ENCODE measurements at regions not wholly inside any gene's neighbourhood (a gene's known extent, or its start where the extent isn't known, plus 50 kb on each side); places are given as distances from the start of the nearest gene placed in this dataset.

- DNase-seq = peak; percentile 6
These were observed 219.9 kb upstream of the IGF1R start for GRCh38 chr15:98428253-98428989.

- DNase-seq = no peak
These were observed 217.2 kb upstream of the IGF1R start for GRCh38 chr15:98431171-98431570.

- DNase-seq = no peak
These were observed 215.0 kb upstream of the IGF1R start for GRCh38 chr15:98433346-98433745.

GRCh38 chr15:98433856-98434255, 214.5 kb upstream of the IGF1R start:
- DNase-seq = no peak

- DNase-seq = no peak
These were observed 210.6 kb upstream of the IGF1R start for GRCh38 chr15:98437752-98438151.

- DNase-seq = no peak
These were observed 210.0 kb upstream of the IGF1R start for GRCh38 chr15:98438326-98438725.

GRCh38 chr15:98438907-98439306, 209.4 kb upstream of the IGF1R start:
- no peak for DNase-seq

- no peak for DNase-seq
These were observed 208.8 kb upstream of the IGF1R start for GRCh38 chr15:98439523-98439942.

- DNase-seq = no peak
These were observed 207.4 kb upstream of the IGF1R start for GRCh38 chr15:98440917-98441316.

- DNase-seq = no peak
These were observed 206.7 kb upstream of the IGF1R start for GRCh38 chr15:98441599-98441998.

GRCh38 chr15:98442379-98442833, 205.9 kb upstream of the IGF1R start:
- DNase-seq = peak; percentile 28

GRCh38 chr15:98442901-98443300, 205.4 kb upstream of the IGF1R start:
- DNase-seq = no peak

- DNase-seq = no peak
These were observed 204.8 kb upstream of the IGF1R start for GRCh38 chr15:98443526-98443925.

- no peak for DNase-seq
These were observed 204.2 kb upstream of the IGF1R start for GRCh38 chr15:98444138-98444537.

GRCh38 chr15:98445315-98445714, 203.0 kb upstream of the IGF1R start:
- DNase-seq = no peak

GRCh38 chr15:98446083-98446482, 202.3 kb upstream of the IGF1R start:
- no peak for DNase-seq

- DNase-seq = no peak
These were observed 201.3 kb upstream of the IGF1R start for GRCh38 chr15:98447069-98447468.

GRCh38 chr15:98451236-98451635, 197.1 kb upstream of the IGF1R start:
- DNase-seq = no peak

GRCh38 chr15:98452238-98452637, 196.1 kb upstream of the IGF1R start:
- no peak for DNase-seq

- DNase-seq = no peak
These were observed 192.4 kb upstream of the IGF1R start for GRCh38 chr15:98455904-98456303.

GRCh38 chr15:98476559-98476958, 171.8 kb upstream of the IGF1R start:
- DNase-seq = no peak

GRCh38 chr15:98480844-98481243, 167.5 kb upstream of the IGF1R start:
- DNase-seq = no peak

GRCh38 chr15:98483575-98484130, 164.7 kb upstream of the IGF1R start:
- no peak for DNase-seq

GRCh38 chr15:98484914-98485313, 163.4 kb upstream of the IGF1R start:
- DNase-seq = no peak

- DNase-seq = no peak
These were observed 162.9 kb upstream of the IGF1R start for GRCh38 chr15:98485451-98485850.

Measured in NCI-H748 treated with DMSO at 0.1 percent for 48 hours (cell line).